ENCODE measurements at regions not wholly inside any gene's neighbourhood (a gene's known extent, or its start where the extent isn't known, plus 50 kb on each side); places are given as distances from the start of the nearest gene placed in this dataset.

- no peak for DNase-seq
- H3K56ac ChIP-seq (ENCODE audit: extremely low read depth, insufficient read depth, low read length) = no peak overlapping the region
- no peak overlapping the region for H2AK5ac ChIP-seq (ENCODE audit: low read depth, low read length)
- intact Hi-C loops (cut with micrococcal nuclease) = no loop called here
- no peak overlapping the region for H3K27ac ChIP-seq (ENCODE audit: insufficient read depth, low read length)
- H3K9me3 ChIP-seq (ENCODE audit: control insufficient read depth, insufficient read depth, low read length) = no peaks in the 10 kb centered on the region
- no peaks in the 10 kb centered on the region for H3K36me3 ChIP-seq (ENCODE audit: control insufficient read depth, insufficient read depth, low read length)
- H3K4me1 ChIP-seq (ENCODE audit: control insufficient read depth, insufficient read depth, low read length) = no peaks in the 10 kb centered on the region
- ATAC-seq (ENCODE audit: low read depth) = no peak
- no peaks in the 10 kb centered on the region for H4K20me1 ChIP-seq (ENCODE audit: insufficient read depth, low read length)
- H2BK20ac ChIP-seq (ENCODE audit: low read depth, low read length) = no peak overlapping the region
- no peak overlapping the region for H2BK120ac ChIP-seq (ENCODE audit: low read depth, low read length)
- H3K14ac ChIP-seq (replicated peaks; ENCODE audit: low read depth, low read length) = no peak overlapping the region
- no peak overlapping the region for H3K4me3 ChIP-seq (ENCODE audit: insufficient read depth, low read depth, low read length)
- no peak overlapping the region for H3K23ac ChIP-seq (ENCODE audit: low read depth, low read length)
- H4K91ac ChIP-seq (ENCODE audit: insufficient read depth, low read depth, low read length) = no peak overlapping the region
- H3K79me1 ChIP-seq (ENCODE audit: low read depth in 1 of 2, low read length in 2 of 2) = no peaks in the 10 kb centered on the region
- no peaks in the 10 kb centered on the region for H3K9me1 ChIP-seq (ENCODE audit: insufficient read depth, low read length)
- no peak overlapping the region for H4K8ac ChIP-seq (ENCODE audit: low read depth in 2 of 2, low read length in 2 of 2)
- no peak overlapping the region for H2BK15ac ChIP-seq (ENCODE audit: low read depth, low read length)
- no peak overlapping the region for H3K18ac ChIP-seq (ENCODE audit: low read depth, low read length)
- CTCF ChIA-PET = no interaction called here
- H3K4ac ChIP-seq (ENCODE audit: low read depth, low read length) = no peak overlapping the region
- no peak overlapping the region for H4K5ac ChIP-seq (ENCODE audit: low read depth, low read length)
- no peak overlapping the region for H3K9ac ChIP-seq (ENCODE audit: low read depth, low read length)
- no CpG with 5 or more reads among the region's 3 CpGs for WGBS, 2 experiments (ENCODE audit: extremely low coverage in 2 of 2, insufficient read length in 1 of 2)
- no peak overlapping the region for H2AK9ac ChIP-seq (replicated peaks; ENCODE audit: low read depth, low read length, poor library complexity)
- H2BK5ac ChIP-seq (ENCODE audit: low read depth, low read length, poor library complexity, severe bottlenecking) = no peak overlapping the region
- TF ChIP-seq MAZ (IDR thresholded peaks at IDR 0.05; ENCODE audit: borderline replicate concordance, low read depth, low read length) = no peak
- no peak for TF ChIP-seq NFE2L2 (IDR thresholded peaks at IDR 0.05; ENCODE audit: low read depth, low read length)
- TF ChIP-seq USF2 (IDR thresholded peaks at IDR 0.05; ENCODE audit: low read depth, low read length) = no peak
- no peak for TF ChIP-seq CEBPB (IDR thresholded peaks at IDR 0.05; ENCODE audit: low read depth, low read length)
- TF ChIP-seq ELK1 (IDR thresholded peaks at IDR 0.05; ENCODE audit: borderline replicate concordance, low read depth, low read length) = no peak
- no peak for TF ChIP-seq SMC3 (IDR thresholded peaks at IDR 0.05; ENCODE audit: low read depth, low read length)
- dilution Hi-C loops (cut with HindIII; ENCODE audit: low sequenced_read_pairs, unreplicated experiment) = no loop called here
- no peak overlapping the region for H2AFZ ChIP-seq (replicated peaks; ENCODE audit: low read length, poor library complexity)
- in situ Hi-C loops (cut with MboI; ENCODE audit: low sequenced_read_pairs) = no loop called here
- POLR2A ChIA-PET (ENCODE audit: unreplicated experiment) = no interaction called here
- no TSS peak for BruUV-seq (replicated peaks)
- no peaks in the 10 kb centered on the region for H3K27me3 ChIP-seq (ENCODE audit: control insufficient read depth, insufficient read depth, low read length)
- H3K4me2 ChIP-seq (ENCODE audit: low read depth, low read length) = no peak overlapping the region
Measured at GRCh38 chr18:60596928-60597327, 224.4 kb upstream of the MC4R start.

Measured in IMR-90 (cell line).